H4 (cell line): ENCODE measurements at regions not wholly inside any gene's neighbourhood (a gene's known extent, or its start where the extent isn't known, plus 50 kb on each side); places are given as distances from the start of the nearest gene placed in this dataset.
A peak's percentile ranks its signal among the peaks of the same experiment; 100 is the strongest.
"Not testable (repeated sequence)": the region's sequence is repeated elsewhere in the genome, so short reads cannot be mapped to it uniquely, and the experiment has no call there.

Source experiments
- DNase-seq: peaks from one replicate; pipeline ENCODE4 v3.0.0-alpha.2; 2015; ENCODE audit warnings: low spot score

DNA sequence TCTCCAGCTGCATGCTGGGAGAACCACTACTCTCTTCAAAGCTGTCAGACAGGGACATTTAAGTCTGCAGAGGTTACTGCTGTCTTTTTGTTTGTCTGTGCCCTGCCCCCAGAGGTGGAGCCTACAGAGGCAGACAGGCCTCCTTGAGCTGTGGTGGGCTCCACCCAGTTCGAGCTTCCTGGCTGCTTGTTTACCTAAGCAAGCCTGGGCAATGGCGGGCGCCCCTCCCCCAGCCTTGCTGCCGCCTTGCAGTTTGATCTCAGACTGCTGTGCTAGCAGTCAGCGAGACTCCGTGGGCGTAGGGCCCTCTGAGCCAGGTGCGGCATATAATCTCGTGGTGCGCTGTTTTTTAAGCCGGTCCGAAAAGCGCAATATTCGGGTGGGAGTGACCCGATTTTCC is 215.0 kb downstream of the STIM2 start:
- DNase-seq: not testable (repeated sequence)

DNA sequence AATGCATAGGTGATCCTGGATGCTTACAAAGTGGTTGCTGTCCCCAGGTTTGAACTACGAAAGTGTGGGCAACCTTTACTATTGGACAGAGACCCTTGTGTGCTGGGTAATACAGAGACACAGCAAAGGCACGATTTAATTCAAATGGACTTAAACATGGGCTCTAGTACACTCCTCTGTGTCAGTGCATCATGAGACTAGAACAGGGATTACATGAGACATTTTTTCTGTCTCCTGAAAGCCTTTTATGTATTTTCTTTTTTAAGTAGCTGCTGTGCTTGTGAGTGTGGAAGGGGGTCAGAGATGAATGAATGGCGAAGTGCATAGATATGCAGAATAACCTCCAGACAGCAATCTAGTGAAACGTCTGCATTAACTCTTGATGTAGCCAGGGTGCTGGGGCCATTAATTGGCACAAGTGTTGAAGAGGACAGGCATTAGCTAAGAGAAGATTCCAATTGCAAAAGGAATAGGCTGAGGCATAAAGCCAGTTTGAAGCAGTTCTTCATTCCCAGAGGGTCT is 218.4 kb downstream of the STIM2 start:
- DNase-seq: no peak

DNA sequence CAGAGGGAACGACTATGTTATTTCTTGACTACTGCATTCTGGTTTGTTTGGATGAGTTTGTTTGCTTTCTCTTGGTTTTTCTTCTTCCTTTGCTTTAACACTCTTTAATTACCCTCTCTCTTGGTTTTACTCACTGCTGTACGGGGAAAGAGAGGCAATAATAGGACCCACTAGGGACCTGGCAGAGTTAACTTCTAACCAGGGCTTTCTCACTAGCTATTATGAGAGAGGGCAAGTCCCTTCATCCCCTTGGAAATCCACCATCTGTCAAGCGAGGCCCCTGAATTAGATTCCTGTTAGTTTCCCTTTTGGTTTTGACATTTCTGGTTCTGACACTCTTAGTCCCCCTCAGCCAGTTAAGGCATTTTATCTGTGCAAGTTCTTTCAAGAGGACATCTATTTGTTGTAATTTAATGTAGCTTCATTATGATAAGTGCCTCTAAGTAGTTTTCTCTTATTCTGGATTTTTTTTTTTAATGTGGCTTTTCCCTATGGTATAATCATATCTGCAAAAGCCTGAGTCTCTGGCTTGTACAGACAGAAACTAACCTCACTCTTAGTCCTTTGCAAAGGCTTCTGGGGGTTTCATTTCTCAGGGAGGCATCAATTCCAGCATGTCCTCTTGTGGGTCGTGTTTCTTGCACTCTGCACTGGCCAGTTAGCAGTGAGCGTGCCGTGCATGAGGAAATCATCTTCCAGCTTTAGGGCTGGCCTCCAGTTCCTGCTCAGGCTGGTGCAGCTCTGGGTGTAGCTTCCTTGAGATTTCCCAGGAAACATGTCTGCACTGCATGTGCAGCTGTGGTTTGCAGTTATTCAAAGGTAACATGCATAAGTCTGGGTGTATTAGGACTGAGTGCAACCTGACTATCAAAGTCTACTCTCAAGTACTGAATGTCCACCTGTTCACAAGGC is 221.3 kb downstream of the STIM2 start:
- no peak for DNase-seq

DNA sequence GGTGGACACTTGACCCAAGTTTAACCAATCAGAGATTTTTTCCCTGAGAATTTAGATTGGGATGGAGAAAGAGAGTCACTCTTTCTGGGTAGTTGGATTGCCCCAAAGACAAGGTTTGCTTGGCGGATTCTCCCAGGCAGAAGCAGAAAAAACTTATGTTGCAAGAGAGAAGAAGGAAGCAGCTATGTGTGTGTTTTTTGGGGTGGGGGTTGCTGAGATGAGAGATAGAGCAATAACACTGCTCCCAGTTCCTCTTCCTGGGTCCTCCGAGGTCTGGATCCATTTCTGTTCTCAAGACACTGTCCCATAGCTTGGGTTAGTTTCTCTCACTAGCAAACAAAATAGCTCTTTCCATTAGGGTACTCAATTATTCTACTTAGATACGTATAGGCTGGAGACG is 222.1 kb downstream of the STIM2 start:
- no peak for DNase-seq

DNA sequence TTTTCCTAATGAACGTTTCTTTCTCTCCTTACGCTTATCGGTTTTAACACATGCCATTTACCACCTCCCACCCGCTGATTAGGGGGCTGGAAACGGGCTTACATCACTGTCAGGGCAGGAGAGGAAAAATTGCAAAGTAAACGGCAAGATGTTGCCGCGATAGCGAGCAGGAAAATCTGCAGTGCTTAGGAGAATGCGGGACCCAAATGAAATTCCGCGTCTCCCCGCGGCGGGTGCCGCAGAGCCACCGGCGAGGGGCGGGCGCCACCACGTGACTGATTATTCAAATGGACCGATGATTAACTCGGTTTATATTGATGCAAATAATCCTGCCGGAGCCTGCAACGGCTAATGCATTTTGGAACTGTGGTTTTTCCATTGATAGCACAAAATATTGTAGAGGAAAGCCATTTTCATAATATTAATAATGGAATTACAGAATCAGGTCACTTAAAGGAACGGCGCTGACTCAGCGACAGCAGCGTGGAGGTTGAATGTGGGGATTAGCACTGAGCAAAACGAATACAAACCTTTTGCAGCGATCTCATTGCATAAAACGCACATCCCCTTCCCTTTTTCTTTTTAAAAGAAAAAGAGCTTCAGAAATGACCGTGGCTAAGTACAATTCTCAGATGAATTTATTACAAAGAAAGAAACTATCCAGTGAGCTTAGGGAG is 224.2 kb downstream of the STIM2 start:
- no peak for DNase-seq

DNA sequence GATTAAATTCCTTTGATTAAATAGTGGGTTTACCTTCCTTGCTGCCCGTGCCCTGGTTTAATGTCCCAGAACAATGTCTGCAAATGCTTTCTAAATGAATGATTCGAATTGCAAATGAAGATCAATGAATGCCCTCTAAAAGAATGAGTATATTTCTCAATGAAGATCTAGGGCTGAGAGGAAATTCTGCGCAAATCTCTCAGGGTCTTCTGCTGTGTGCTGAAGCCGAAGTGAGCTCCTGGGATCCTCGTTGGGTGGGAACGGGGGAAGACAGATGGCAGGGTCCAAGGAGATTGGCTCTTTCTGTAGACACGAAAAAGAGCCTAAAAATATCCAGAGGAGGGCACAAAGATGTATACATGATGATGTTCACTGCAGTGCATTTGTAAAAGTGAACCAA is 224.8 kb downstream of the STIM2 start:
- no peak for DNase-seq

DNA sequence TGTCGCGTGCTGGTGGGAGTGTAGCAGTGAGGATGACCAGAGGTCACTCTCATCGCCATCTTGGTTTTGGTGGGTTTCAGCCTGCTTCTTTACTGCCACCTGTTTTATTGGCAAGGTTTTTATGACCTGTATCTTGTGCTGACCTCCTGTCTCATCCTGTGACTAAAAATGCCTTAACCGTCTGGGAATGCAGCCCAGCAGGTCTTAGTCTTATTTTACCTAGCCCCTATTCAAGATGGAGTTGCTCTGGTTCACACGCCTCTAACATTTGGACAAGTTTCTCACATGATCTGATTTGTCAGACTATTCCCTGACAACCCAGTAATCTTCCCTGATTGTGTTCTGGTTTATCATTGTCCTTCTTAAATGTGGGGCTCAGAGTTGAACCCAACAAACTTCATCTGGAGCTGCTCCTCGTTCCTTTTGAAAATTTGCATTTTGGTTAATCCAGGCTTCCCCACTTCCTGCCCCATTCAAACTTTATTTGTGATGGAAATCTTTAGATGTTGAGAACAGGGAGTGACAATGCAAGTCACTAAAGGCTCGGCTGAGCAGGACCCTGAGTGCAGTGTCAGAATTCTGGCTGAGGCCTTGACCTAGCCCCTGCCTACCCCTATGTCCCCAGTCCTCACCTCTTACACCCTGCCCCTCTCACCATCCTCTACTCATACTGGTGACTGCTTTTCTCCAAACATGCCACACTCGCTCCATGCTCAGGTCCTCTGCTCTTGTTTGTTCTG is 226.8 kb downstream of the STIM2 start:
- DNase-seq: no peak

DNA sequence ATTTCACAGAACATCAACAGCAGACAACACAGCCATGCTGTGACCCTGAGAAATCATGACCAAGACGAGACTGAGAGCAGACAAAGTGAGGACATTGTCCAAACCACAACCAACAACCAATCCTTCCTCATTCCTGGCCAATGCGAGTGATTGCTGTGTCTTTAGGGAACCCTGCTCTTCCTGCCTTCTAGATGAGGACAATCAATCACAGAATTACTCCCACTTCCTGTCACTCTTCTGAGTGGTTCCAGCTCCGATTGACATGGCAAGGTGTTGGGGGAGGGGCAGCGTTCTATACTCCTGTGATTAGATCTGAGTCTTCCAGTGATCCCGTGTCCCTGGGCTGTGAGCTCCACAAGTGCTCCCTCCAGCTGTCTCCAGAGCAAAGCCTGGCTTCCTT is 227.8 kb downstream of the STIM2 start:
- no peak for DNase-seq

DNA sequence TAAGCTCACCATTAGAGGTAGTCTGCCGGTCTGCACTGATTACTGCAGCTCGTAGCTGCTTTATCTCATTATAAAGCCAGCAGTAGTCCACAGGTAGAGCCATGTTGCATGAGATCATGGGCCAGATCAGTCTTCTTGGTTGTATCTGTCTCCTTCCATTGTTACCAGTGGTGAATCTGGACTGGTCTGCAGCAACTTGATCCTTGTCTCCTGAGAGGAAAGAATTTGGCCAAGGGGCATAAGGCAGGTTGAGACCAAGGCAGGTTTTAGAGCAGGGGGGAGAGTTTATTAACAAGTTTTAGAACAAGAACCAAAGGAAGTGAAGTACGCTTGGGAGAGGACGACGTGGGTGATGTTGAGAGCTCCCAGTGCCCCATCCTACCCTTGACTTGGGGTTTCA is 228.5 kb downstream of the STIM2 start:
- no peak for DNase-seq

DNA sequence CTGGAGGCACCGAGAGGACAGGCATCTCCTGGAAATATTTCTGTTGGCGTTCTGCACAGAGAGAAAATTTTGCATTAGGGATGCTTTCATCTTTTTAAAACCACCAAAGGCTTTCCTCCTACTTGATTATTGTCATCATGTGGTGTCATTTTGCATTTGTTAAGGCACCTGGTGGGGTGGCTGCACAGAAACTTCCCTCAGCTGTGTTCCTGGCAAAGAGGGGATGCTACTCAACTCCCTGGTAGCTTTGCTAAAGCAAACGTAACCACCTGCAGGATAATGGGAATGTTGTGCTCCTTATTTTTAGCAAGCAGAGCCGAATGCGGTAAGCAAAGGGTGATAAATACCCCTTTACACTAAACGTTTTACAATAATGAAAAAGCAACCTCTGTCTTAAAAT is 229.8 kb downstream of the STIM2 start:
- no peak for DNase-seq

DNA sequence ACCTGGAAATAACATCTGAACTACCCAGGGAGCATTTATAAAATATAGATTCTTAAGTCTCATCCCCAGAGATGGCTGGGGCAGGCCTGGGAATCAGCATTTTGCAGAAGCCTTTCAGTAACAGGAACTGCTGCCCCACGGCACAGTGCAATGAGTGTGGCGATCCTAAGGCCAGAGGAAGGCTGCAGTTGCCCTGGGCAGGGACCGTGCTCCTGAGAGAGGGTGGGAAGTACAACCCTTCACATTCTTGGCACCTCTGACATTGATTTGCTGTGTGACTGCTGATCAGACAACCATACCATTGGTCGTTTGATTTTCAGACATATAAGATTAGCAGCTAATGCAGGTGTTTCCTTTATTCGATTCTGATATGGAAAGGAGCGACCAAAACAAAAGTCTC is 233.6 kb downstream of the STIM2 start:
- DNase-seq: no peak

DNA sequence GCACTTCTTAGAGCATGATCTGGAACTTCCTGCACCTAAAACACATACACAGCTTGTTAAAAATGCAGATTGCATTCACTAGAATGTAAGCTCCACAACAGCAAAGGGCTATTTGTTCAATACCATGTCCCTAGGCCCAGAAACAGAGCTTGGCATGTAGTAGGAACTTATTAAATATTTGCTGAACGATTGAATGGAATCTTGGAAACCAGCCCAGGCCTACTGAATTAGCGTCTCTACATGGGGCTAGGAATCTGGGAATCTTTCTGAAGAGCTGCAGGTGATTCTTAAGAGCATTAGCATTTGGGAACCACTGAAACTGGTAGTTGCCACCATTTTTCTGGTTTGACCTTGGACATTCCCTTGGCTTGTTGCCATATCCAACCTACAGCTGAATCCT is 234.1 kb downstream of the STIM2 start:
- no peak for DNase-seq

DNA sequence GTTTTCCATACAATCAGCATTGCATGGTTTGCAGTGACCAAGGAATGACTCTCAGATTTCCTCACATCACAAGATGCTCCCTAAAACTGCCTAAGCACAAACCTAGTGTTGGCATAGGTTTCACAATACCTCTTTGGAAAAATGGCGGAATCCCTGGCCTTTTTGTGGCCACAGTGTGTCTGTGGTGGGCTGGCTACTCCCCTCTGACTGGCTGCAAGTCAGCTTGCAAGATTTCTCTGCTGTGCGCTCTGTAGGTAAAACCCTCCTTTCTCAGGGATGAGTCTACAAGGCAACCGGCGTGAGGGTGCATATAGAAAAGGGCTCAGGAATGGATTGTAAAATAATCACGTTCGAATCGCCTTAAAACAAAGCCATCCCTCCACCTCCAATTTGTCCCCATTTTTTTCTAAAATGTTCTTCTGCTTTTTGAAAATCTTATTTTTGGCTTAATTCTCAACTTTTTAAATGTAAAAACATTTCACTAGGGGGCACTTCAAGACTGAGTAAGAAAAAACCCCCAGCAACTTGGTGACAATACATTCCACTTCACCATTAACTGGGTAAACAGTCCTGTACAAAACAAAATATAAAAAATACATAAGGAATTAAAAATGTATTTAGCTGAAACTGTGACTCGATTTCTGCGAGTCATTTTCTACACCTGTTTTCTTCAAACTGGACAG is 235.6 kb downstream of the STIM2 start:
- DNase-seq: no peak

DNA sequence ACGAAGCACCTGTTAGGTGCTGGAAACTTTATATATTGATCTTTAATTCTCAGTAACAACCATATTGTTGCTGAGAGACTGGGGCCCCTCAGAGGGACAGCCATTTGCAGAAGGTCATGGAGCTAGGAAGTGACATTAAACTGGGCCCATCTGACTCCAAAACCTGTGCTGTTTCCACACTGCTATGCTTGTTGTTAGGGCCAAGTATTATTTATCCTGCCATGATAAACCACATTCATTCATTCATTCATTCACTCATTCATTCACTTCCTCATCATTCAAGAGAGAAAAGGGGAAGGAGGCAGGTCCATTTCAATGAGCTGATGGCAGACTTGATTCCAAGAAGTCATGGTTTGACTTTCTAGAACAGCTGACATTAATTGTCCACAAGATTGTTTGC is 237.4 kb downstream of the STIM2 start:
- DNase-seq: no peak

DNA sequence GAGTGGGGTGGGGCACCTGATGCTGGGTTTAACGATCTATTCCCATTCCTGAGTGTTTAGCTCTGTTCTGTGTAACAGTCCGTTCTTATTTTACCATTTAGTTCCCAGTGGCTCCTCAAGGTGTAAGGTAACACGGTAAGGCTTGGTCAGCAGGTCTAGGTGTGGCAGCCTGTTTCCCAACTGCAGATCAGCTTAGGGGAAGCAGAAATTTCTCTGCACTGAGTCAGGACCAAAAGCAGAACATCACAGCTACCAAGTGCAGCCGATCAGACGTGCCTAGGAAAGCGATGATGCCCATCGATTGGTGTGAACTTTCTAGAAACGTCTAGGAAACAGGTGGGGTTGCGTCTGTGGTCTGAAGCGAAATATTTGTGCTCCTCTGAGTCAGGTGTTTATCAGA is 240.1 kb downstream of the STIM2 start:
- no peak for DNase-seq

DNA sequence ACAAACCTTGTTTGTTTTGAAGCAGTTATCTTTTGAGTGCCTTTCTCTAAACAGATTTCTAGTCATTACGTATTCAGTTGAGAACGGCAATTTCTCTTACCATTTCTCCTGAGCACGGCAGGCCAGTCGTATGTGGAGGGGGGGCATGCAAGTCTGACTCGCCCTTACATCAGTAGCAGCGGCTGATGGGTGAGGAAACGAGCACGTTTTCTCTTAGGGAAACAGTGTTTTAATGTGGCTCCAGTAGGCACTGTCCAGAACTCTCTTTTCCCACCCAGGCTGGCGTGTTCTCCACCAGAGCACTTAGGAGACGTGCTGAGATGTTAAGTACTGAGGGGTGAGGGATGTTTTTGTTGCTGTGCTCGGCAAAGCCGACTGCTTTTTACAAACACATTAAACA is 240.5 kb downstream of the STIM2 start:
- DNase-seq: peak; percentile 47

DNA sequence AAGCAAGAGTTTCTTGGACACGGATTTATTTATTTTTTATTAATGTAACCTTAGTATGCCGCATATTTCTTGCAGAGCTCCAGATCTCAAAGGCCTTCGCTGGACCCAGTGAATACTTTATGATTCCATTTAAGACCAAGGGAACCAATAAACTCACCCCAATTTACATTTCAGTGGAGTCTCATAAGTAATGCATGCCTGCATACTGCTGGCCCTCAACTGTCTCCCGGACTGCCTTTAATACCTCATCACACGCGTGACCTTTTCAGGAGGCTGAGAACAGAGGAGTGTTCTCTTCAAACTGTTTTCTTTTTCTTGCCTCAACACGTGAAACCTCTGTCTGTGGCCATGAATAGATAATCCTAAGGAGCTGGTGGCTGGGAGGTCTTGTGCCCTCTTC is 240.9 kb downstream of the STIM2 start:
- DNase-seq: no peak

DNA sequence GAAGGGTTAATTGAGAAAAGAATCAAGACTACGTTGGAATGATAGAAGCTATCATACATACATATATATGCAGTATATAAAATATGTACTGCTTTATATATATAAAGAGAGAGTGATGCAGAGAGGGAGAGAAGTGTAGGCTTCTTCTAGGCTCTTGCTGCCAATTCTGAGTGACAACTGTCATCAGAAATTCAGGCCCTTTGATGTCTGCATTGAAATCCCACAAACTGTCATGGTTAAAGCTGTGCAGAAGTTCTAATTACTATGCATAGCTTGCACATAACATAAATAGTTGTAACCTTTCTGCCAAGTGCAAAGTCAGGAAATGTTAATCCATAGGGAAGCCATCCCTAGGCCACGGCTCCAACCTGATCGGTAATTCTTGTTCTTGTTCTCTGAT is 251.0 kb downstream of the STIM2 start:
- no peak for DNase-seq

DNA sequence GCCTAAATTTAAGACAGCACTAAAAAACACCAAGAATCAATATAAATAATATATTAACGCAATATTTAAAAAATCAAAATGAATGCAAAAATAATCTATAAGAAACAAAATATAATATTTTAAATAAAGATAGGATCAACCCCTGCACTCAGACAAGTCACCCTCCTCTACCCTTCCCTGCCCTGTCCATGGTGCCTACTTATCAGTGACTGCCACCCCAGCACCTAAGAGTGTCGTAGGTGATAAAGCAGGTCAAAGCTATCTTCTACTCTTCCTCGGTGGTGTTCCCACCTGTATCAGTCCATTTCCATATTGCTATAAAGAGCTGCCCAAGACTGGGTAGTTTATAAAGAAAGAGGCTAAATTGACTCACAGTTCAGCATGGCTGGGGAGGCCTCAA is 251.9 kb downstream of the STIM2 start:
- no peak for DNase-seq

DNA sequence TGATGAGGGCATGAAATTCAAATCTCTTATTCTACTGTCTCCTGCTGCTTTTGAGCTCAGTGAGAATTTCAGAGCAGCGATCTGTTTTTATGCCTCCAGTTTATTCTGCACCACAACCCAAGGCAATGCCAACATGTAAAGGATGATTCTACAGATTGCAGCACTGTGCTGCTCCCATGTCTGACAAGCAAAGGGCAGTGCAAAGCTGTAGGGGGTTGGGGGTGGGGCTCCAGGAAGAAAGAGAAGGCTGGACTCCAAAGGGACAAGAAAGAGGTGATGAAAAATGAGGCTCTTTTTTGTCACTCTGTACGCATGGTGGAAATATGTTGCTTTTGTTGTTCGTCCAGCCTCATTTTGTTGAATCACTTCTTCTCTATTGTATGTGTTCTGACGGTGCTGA is 254.6 kb downstream of the STIM2 start:
- DNase-seq: no peak

DNA sequence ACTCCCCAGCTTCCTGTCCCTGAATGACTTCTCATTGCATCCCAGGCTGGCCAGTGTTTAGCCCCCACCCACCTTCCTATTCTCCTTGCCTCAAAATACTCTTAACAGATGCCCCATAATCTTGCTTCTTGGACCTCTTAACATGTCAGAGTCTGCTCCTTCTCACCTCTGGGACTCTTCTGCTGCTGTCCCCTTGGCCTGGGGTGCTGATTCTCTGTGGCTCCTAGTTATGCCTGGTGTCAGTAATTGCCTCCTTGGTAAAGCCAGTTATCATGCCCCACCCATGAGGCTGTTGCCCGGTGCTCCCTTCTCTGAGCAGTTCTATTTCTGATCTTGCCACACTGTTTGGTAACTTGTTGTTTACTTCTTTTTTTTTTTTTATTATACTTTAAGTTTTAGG is 256.8 kb downstream of the STIM2 start:
- DNase-seq: no peak

DNA sequence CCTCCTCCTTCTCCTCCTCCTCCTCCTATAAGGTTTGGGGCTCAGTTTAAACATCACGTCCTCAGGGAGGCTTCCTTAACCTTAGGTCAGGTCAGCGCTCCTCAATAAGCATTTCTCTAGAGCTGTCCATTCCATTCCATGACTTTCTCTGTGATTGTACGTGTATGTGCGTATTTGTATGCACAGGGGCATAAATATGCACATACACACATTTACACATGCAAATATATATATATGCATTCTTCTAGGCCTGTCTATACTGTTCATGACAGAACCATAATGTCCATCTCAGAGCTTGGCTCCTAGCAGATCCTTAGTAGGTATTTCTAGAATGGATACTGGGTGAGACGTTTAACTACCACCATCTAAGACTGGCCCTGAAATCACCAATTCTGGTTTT is 258.6 kb downstream of the STIM2 start:
- DNase-seq: no peak
